SK-N-SH treated with all-trans-retinoic acid at 6 μM for 48 hours (cell line): ENCODE measurements at regions not wholly inside any gene's neighbourhood (a gene's known extent, or its start where the extent isn't known, plus 50 kb on each side); places are given as distances from the start of the nearest gene placed in this dataset.
A peak's percentile ranks its signal among the peaks of the same experiment; 100 is the strongest.

Experiments
- ATAC-seq: fragments of 200-7000 bp; cut with Tn5 transposase; 3 replicates; pipeline ENCODE4 v1.9.1; 2020; ENCODE audit warnings: mild to moderate bottlenecking, moderate library complexity
- ARNTL ChIP-seq: fragments of 450-650 bp; formaldehyde crosslinking; IDR thresholded peaks from 2 replicates; pipeline ENCODE4 v1.5.0; 2020; ENCODE audit warnings: low read depth, mild to moderate bottlenecking, moderate library complexity, borderline replicate concordance
- BACH2 ChIP-seq: fragments of 250-450 bp; sonication (Bioruptor Pico); IDR thresholded peaks from 2 replicates; pipeline ENCODE4 v1.9.0; 2021; ENCODE audit warnings: mild to moderate bottlenecking, borderline replicate concordance
- CSDC2 ChIP-seq: fragments of 250-450 bp; sonication (Bioruptor Pico); IDR thresholded peaks from 2 replicates; pipeline ENCODE4 v1.5.0; 2020; ENCODE audit warnings: mild to moderate bottlenecking, moderate library complexity
- ESRRG ChIP-seq: fragments of 250-450 bp; sonication (Bioruptor Pico); IDR thresholded peaks from 2 replicates; pipeline ENCODE4 v1.6.1; 2021; ENCODE audit warnings: mild to moderate bottlenecking
- GLIS3 ChIP-seq: fragments of 250-450 bp; sonication (Bioruptor Pico); IDR thresholded peaks from 2 replicates; pipeline ENCODE4 v1.5.0; 2020; ENCODE audit warnings: mild to moderate bottlenecking, moderate library complexity
- ISL1 ChIP-seq: fragments of 250-450 bp; sonication (Bioruptor Pico); IDR thresholded peaks from 2 replicates; pipeline ENCODE4 v2.1.2; 2022; ENCODE audit warnings: mild to moderate bottlenecking, moderate library complexity
- OSR1 ChIP-seq: fragments of 250-450 bp; sonication (Bioruptor Pico); IDR thresholded peaks from 2 replicates; pipeline ENCODE4 v1.8.0; 2022; ENCODE audit warnings: moderate library complexity, mild to moderate bottlenecking, inconsistent platforms
- PPARA ChIP-seq: fragments of 250-450 bp; sonication (Bioruptor Pico); IDR thresholded peaks from 2 replicates; pipeline ENCODE4 v1.5.0; 2020; ENCODE audit warnings: mild to moderate bottlenecking, borderline replicate concordance
- RARB ChIP-seq: fragments of 250-450 bp; sonication (Bioruptor Pico); IDR thresholded peaks from 2 replicates; pipeline ENCODE4 v1.8.0; 2021; ENCODE audit warnings: mild to moderate bottlenecking, moderate library complexity
- SNAI2 ChIP-seq: fragments of 250-450 bp; sonication (Bioruptor Pico); IDR thresholded peaks from 2 replicates; pipeline ENCODE4 v1.5.0; 2020; ENCODE audit warnings: mild to moderate bottlenecking, moderate library complexity
- TCF4 ChIP-seq: fragments of 250-450 bp; sonication (Bioruptor Pico); IDR thresholded peaks from 2 replicates; pipeline ENCODE4 v1.8.0; 2021; ENCODE audit warnings: mild to moderate bottlenecking, moderate library complexity, borderline replicate concordance
- TOX ChIP-seq: fragments of 250-450 bp; sonication (Bioruptor Pico); IDR thresholded peaks from 2 replicates; pipeline ENCODE4 v1.8.0; 2021; ENCODE audit warnings: mild to moderate bottlenecking, moderate library complexity, borderline replicate concordance
- ZC3H10 ChIP-seq: fragments of 250-450 bp; sonication (Bioruptor Pico); IDR thresholded peaks from 2 replicates; pipeline ENCODE4 v1.5.1; 2021; ENCODE audit warnings: mild to moderate bottlenecking, moderate library complexity
- ZFP3 ChIP-seq: fragments of 250-450 bp; sonication (Bioruptor Pico); IDR thresholded peaks from 2 replicates; pipeline ENCODE4 v1.5.0; 2020; ENCODE audit warnings: mild to moderate bottlenecking, moderate library complexity
- ZFP30 ChIP-seq: fragments of 450-650 bp; formaldehyde crosslinking; IDR thresholded peaks from 2 replicates; pipeline ENCODE4 v1.5.0; 2022; ENCODE audit warnings: mild to moderate bottlenecking, moderate library complexity
- ZNF70 ChIP-seq: fragments of 450-650 bp; formaldehyde crosslinking; IDR thresholded peaks from 2 replicates; pipeline ENCODE4 v1.5.0; 2020; ENCODE audit warnings: mild to moderate bottlenecking, moderate library complexity
- ZNF8 ChIP-seq: fragments of 450-650 bp; formaldehyde crosslinking; IDR thresholded peaks from 2 replicates; pipeline ENCODE4 v1.5.0; 2020; ENCODE audit warnings: mild to moderate bottlenecking, moderate library complexity
- TF ChIP-seq, protein P1 (sequence below): fragments of 250-450 bp; sonication (Bioruptor Pico); IDR thresholded peaks from 2 replicates; pipeline ENCODE4 v1.5.1; 2020; ENCODE audit warnings: low read depth, mild to moderate bottlenecking, moderate library complexity
- TF ChIP-seq, protein P2 (sequence below): fragments of 250-450 bp; sonication (Bioruptor Pico); IDR thresholded peaks from 2 replicates; pipeline ENCODE4 v1.5.0; 2020; ENCODE audit warnings: mild to moderate bottlenecking, moderate library complexity
- TF ChIP-seq, protein P3 (sequence below): fragments of 250-450 bp; sonication (Bioruptor Pico); IDR thresholded peaks from 2 replicates; pipeline ENCODE4 v1.5.1; 2021; ENCODE audit warnings: mild to moderate bottlenecking, moderate library complexity

DNA sequence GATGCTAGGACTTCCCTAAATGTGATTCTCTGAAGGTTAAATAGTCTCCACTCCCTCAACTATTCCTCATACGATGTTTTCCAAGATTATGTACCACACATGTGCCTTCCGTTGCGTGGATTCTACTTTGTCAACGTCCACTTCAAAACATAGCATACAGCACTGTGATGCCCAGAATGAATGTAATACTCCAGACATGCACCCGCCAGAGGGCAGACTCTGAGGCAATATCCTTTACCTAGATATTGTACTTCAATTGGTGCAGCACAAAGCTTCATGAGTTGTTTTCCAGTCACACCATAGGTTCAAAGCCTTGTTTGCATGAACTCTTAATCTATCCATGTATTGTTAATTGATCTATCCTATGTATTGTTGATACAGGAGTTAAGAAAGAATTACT lies 201.0 kb upstream of the NABP1 start:
- TF ChIP-seq, protein P1, sequence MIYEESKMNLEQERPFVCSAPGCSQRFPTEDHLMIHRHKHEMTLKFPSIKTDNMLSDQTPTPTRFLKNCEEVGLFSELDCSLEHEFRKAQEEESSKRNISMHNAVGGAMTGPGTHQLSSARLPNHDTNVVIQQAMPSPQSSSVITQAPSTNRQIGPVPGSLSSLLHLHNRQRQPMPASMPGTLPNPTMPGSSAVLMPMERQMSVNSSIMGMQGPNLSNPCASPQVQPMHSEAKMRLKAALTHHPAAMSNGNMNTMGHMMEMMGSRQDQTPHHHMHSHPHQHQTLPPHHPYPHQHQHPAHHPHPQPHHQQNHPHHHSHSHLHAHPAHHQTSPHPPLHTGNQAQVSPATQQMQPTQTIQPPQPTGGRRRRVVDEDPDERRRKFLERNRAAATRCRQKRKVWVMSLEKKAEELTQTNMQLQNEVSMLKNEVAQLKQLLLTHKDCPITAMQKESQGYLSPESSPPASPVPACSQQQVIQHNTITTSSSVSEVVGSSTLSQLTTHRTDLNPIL (CRISPR knock-in tag), result no peak
- no peak for ATAC-seq

DNA sequence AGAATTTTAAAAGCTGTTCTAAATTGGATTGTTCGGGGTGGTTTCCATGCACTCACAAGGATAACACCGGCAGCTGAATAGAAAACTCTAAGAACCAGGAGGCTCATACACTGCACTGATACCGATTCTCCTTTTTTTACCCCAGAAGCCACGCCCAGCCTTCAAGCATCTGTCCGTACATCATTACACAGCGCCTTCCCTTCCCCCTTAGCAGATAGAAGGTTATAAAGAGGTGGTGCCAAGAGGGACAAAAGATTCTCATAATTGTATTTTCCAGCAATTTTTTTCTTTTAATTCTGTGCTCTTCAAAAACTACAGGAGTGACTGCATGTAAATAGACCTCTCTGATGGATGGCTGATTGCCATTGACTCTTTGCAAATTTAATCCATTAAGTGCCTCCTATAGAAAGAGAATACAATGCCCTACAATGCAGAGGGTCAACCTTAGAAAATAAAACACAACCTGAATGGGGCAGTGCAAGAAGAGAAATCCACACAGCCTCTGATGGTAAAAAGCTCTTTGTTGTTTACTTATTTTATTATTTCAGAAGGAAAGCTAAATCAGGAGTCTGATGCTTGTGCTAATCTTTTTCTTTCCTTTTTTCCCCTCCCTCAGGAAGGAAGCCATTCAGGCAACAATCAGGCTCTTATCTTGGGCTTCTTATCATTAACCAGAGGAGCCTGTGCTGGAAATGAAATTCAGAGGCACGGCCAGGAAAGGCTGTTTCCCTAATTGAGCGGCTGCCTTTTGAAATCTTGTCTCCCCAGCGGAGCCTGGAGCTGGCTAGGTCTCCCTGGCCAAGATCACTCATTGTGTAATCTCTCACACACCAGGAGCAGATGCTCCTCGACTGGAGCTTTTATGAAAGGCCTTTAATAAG lies 198.9 kb upstream of the NABP1 start:
- ATAC-seq, result peak; percentile 72
- TF ChIP-seq ISL1 (peak; percentile 46; the same call in 1 of the 2 replicates), ZNF70 (CRISPR knock-in tag) (peak; percentile 65), PPARA (CRISPR knock-in tag) (0 out of 2 replicates have a peak, but pooled peaks have one; percentile 62), BACH2 (CRISPR knock-in tag) (no peak), TCF4 (CRISPR knock-in tag) (peak; percentile 90; the same call in 1 of the 2 replicates)
- TF ChIP-seq, protein P2, sequence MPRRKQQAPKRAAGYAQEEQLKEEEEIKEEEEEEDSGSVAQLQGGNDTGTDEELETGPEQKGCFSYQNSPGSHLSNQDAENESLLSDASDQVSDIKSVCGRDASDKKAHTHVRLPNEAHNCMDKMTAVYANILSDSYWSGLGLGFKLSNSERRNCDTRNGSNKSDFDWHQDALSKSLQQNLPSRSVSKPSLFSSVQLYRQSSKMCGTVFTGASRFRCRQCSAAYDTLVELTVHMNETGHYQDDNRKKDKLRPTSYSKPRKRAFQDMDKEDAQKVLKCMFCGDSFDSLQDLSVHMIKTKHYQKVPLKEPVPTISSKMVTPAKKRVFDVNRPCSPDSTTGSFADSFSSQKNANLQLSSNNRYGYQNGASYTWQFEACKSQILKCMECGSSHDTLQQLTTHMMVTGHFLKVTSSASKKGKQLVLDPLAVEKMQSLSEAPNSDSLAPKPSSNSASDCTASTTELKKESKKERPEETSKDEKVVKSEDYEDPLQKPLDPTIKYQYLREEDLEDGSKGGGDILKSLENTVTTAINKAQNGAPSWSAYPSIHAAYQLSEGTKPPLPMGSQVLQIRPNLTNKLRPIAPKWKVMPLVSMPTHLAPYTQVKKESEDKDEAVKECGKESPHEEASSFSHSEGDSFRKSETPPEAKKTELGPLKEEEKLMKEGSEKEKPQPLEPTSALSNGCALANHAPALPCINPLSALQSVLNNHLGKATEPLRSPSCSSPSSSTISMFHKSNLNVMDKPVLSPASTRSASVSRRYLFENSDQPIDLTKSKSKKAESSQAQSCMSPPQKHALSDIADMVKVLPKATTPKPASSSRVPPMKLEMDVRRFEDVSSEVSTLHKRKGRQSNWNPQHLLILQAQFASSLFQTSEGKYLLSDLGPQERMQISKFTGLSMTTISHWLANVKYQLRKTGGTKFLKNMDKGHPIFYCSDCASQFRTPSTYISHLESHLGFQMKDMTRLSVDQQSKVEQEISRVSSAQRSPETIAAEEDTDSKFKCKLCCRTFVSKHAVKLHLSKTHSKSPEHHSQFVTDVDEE (CRISPR knock-in tag), result peak; percentile 90

DNA sequence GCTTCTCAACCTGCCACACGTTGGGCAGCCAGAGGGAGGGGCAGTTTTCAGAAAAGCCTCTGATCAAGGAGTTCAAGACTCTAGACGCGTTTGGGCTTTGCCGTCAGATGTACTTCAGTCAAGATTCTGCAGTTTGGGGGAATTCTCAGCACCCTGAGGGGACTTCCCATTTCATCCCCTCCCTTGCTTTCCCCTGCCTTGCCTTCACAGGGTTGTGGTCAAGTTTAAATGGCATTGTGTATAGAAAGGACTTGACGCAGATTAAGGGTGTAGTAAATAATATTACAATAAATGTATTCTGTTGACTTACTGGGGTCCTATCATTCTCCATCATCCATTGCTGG lies 198.3 kb upstream of the NABP1 start:
- TF ChIP-seq GLIS3 (CRISPR knock-in tag) (no peak), ZFP30 (CRISPR knock-in tag) (no peak), TOX (no peak), CSDC2 (CRISPR knock-in tag) (no peak), ZNF8 (CRISPR knock-in tag) (no peak), TCF4 (CRISPR knock-in tag) (peak; percentile 9; the same call in 1 of the 2 replicates), OSR1 (CRISPR knock-in tag) (no peak), ZC3H10 (CRISPR knock-in tag) (no peak)
- no peak for ATAC-seq

DNA sequence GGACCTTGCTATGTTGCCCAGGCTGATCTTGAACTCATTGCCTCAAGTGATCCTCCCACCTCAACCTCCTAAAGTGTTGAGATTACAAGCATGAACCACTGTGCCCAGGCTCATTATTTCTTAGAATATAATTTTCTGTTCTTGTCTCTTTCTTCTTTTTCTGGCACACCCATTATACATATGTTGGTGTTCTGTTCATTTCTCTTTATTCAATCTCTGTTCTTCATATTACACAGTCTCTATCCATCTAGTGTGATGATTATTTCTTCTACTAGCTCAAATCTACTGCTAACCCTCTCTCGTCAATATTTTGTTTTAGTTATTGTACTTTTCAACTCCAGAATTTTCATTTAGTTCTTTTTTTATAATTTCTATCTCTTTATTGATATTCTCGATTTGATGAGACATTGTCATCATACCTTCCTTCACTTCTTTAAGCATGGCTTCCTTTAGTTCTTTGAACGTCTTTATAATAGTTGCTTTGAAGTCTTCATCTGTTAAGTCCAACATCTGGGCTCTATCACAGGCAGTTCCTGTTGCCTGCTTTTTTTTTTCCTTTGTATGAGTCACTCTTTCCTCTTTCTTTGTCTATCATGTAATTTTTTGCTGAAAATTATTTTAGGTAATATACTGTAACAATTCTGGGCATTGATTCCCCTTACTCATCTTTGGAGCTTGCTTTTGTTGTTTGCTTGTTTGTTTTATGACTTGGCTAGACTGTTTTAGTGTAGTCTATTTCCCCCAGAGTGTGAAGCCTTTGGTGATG lies 196.4 kb upstream of the NABP1 start:
- ATAC-seq, result no peak
- TF ChIP-seq SNAI2 (CRISPR knock-in tag), result no peak
- no peak for TF ChIP-seq ESRRG (CRISPR knock-in tag)
- TF ChIP-seq ZFP3 (CRISPR knock-in tag), result no peak
- TF ChIP-seq BACH2 (CRISPR knock-in tag), result no peak
- TF ChIP-seq ISL1, result no peak
- TF ChIP-seq, protein P1 (CRISPR knock-in tag), result no peak
- TF ChIP-seq, protein P3, sequence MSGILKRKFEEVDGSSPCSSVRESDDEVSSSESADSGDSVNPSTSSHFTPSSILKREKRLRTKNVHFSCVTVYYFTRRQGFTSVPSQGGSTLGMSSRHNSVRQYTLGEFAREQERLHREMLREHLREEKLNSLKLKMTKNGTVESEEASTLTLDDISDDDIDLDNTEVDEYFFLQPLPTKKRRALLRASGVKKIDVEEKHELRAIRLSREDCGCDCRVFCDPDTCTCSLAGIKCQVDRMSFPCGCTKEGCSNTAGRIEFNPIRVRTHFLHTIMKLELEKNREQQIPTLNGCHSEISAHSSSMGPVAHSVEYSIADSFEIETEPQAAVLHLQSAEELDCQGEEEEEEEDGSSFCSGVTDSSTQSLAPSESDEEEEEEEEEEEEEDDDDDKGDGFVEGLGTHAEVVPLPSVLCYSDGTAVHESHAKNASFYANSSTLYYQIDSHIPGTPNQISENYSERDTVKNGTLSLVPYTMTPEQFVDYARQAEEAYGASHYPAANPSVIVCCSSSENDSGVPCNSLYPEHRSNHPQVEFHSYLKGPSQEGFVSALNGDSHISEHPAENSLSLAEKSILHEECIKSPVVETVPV (CRISPR knock-in tag), result no peak
- TF ChIP-seq RARB (CRISPR knock-in tag), result no peak
- TF ChIP-seq ARNTL (CRISPR knock-in tag), result no peak
- no peak for TF ChIP-seq TOX
- no peak for TF ChIP-seq ZFP30 (CRISPR knock-in tag)
